Gastrocnemius medialis (tissue), 4 donors: ENCODE measurements at regions not wholly inside any gene's neighbourhood (a gene's known extent, or its start where the extent isn't known, plus 50 kb on each side); places are given as distances from the start of the nearest gene placed in this dataset.

Experiments used
- CTCF ChIP-seq, 5 experiments: fragments of 450-650 bp in 3 of 5; fragments of 200-600 bp in 2 of 5; sonication (generic) in 2 of 5; IDR thresholded peaks in 4 of 5; conservative IDR thresholded peaks in 1 of 5; 1 replicate in 4 of 5; 2 replicates in 1 of 5; pipeline ENCODE4 v1.5.1; 2016 to 2019; ENCODE audit warnings: antibody characterized with exemption in 5 of 5, mild to moderate bottlenecking in 3 of 5, moderate library complexity in 3 of 5
- POLR2A ChIP-seq, 2 donors: fragments of 450-650 bp; IDR thresholded peaks; one replicate each; pipeline ENCODE4 v1.6.1; 2017; ENCODE audit warnings: antibody characterized with exemption in 2 of 2, mild to moderate bottlenecking in 2 of 2, moderate library complexity in 2 of 2

DNA sequence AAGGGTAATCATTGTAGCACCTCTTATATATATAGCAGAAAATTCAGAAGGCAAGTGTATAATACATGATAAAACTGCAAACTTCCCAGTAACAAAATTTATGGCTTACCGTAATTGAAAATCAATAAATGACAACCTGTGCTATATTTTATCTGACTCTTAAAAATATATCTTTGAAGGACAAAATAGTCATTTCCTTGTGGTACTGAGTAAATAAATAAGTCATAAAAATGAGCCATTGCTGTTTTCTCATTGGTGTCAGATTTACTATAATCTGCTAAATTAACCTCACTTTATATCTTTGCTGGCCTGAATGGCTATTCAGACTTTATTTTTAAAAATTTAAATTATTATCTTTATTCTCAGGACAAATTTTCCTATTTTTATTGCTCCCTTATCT is 1319.1 kb upstream of the SPRY2 start:
- TF ChIP-seq CTCF (IDR thresholded peaks at IDR 0.05 in 4 of 5, conservative IDR thresholded peaks at IDR 0.05 in 1 of 5) = no peak
- no peak for TF ChIP-seq POLR2A (IDR thresholded peaks at IDR 0.05)
